GM12878 (cell line): ENCODE measurements at regions not wholly inside any gene's neighbourhood (a gene's known extent, or its start where the extent isn't known, plus 50 kb on each side); places are given as distances from the start of the nearest gene placed in this dataset.

ENCODE experiments used
- ATAC-seq: fragments of 200-7000 bp; cut with Tn5 transposase; 3 replicates; pipeline ENCODE4 v1.9.1; 2020; ENCODE audit warnings: mild to moderate bottlenecking, moderate library complexity
- BruUV-seq: library from RNA; stranded (reverse); fragments of 400-500 nt; replicated peaks from 2 replicates; lab custom pipeline; 2021; lab: Mats Ljungman, UMichigan
- CTCF ChIA-PET: fragments of 300-600 bp; sonication (Branson Sonifier 250); formaldehyde crosslinking; extraction: SDS; loops from one replicate; lab custom pipeline; 2021; ENCODE audit warnings: inconsistent platforms; lab: Yijun Ruan, JAX
- POLR2A ChIA-PET: fragments of 350-600 bp; formaldehyde crosslinking; extraction: SDS; loops from one replicate; lab custom pipeline; 2021; ENCODE audit warnings: inconsistent platforms; lab: Charles Lee
- RAD21 ChIA-PET: fragments of 300-600 bp; sonication (Branson Sonifier 250); formaldehyde crosslinking; loops from one replicate; lab custom pipeline; 2023; ENCODE audit warnings: antibody characterized with exemption; ENCODE audit not compliant: unreplicated experiment; lab: Charles Lee
- SMC1A ChIA-PET: fragments of 300-600 bp; sonication (Branson Sonifier 250); formaldehyde crosslinking; loops from one replicate; lab custom pipeline; 2023; ENCODE audit not compliant: unreplicated experiment, uncharacterized antibody; lab: Charles Lee
- DNase-seq: peaks from one replicate; pipeline ENCODE4 v3.0.0-alpha.2; 2011; ENCODE audit warnings: low read depth, low spot score
- FAIRE-seq: peaks from 3 replicates; lab custom pipeline; 2011; peaks lifted over from hg19 to GRCh38; lab: Jason Lieb, UNC
- H2AFZ ChIP-seq: 2 replicates; pipeline ENCODE4 v1.6.0; 2011; ENCODE audit warnings: low read depth, low read length, control low read depth; ENCODE audit not compliant: control insufficient read depth
- H3K27ac ChIP-seq: 2 replicates; pipeline ENCODE4 v1.5.1; 2011; ENCODE audit warnings: control low read depth; ENCODE audit not compliant: control insufficient read depth, insufficient read depth
- H3K27me3 ChIP-seq, 2 experiments: replicated peaks in 1 of 2; 2 replicates each; pipeline versions ENCODE4 v1.6.0 to v1.6.1; 2011; ENCODE audit warnings: low read length in 1 of 2; ENCODE audit not compliant: control insufficient read depth in 2 of 2, insufficient read depth in 2 of 2
- H3K36me3 ChIP-seq, 2 experiments: 2 replicates each; pipeline ENCODE4 v1.5.1; 2011; ENCODE audit warnings: low read length in 1 of 2; ENCODE audit not compliant: control insufficient read depth in 2 of 2, insufficient read depth in 2 of 2
- H3K4me1 ChIP-seq: 2 replicates; pipeline ENCODE4 v1.6.1; 2011; ENCODE audit warnings: mild to moderate bottlenecking, low read length, moderate library complexity, mixed read lengths; ENCODE audit not compliant: control insufficient read depth, insufficient read depth
- H3K4me2 ChIP-seq: 2 replicates; pipeline ENCODE4 v1.6.0; 2011; ENCODE audit warnings: control low read depth; ENCODE audit not compliant: control insufficient read depth, insufficient read depth
- H3K4me3 ChIP-seq: fragments of 200-600 bp; sonication (generic); 2 replicates; pipeline ENCODE4 v1.5.1; 2016
- H3K79me2 ChIP-seq: 2 replicates; pipeline ENCODE4 v1.6.0; 2011; ENCODE audit warnings: low read length; ENCODE audit not compliant: control insufficient read depth, insufficient read depth
- H3K9ac ChIP-seq: 2 replicates; pipeline ENCODE4 v1.8.0; 2011; ENCODE audit warnings: low read length, control low read depth, mixed read lengths; ENCODE audit not compliant: control insufficient read depth, insufficient read depth
- H3K9me3 ChIP-seq: replicated peaks from 3 replicates; pipeline ENCODE4 v1.5.1; 2011; ENCODE audit warnings: mild to moderate bottlenecking, low read length; ENCODE audit not compliant: control insufficient read depth, insufficient read depth
- H4K20me1 ChIP-seq: 2 replicates; pipeline ENCODE4 v1.6.0; 2011; ENCODE audit not compliant: control insufficient read depth, insufficient read depth
- BHLHE40 ChIP-seq, 2 experiments: fragments of 450-650 bp in 1 of 2; IDR thresholded peaks; 2 replicates each; pipeline ENCODE4 v1.6.1; 2011 to 2017; ENCODE audit warnings: low read depth in 2 of 2, borderline replicate concordance in 1 of 2, improper control_type of control experiment in 1 of 2, low read length in 1 of 2, mild to moderate bottlenecking in 1 of 2
- EGR1 ChIP-seq, 2 experiments: IDR thresholded peaks; 1 replicate in 1 of 2; 2 replicates in 1 of 2; pipeline ENCODE4 v1.6.1; 2011 to 2012; ENCODE audit warnings: low read depth in 2 of 2, low read length in 2 of 2, borderline replicate concordance in 1 of 2, mild to moderate bottlenecking in 1 of 2, moderate library complexity in 1 of 2
- ESRRA ChIP-seq: IDR thresholded peaks from 2 replicates; pipeline ENCODE4 v1.6.1; 2012; ENCODE audit warnings: mild to moderate bottlenecking, low read length, improper control_type of control experiment
- HCFC1 ChIP-seq: fragments of 150-350 bp; IDR thresholded peaks from 2 replicates; pipeline ENCODE4 v1.6.1; 2014; ENCODE audit warnings: low read length
- JUND ChIP-seq: IDR thresholded peaks from 2 replicates; pipeline ENCODE4 v1.6.1; 2012; ENCODE audit warnings: low read depth, mild to moderate bottlenecking, low read length, improper control_type of control experiment, moderate library complexity
- KDM1A ChIP-seq: fragments of 200-600 bp; sonication (generic); IDR thresholded peaks from 2 replicates; pipeline ENCODE4 v1.6.1; 2016; ENCODE audit warnings: borderline replicate concordance
- NRF1 ChIP-seq: conservative IDR thresholded peaks from 2 replicates; pipeline ENCODE4 v1.6.1; 2011; ENCODE audit warnings: mild to moderate bottlenecking, low read depth, low read length, improper control_type of control experiment
- RAD21 ChIP-seq: IDR thresholded peaks from 2 replicates; pipeline ENCODE4 v1.6.1; 2011; ENCODE audit warnings: mild to moderate bottlenecking, low read depth, low read length, moderate library complexity; ENCODE audit not compliant: insufficient read depth
- RB1 ChIP-seq: fragments of 450-650 bp; formaldehyde crosslinking; IDR thresholded peaks from 2 replicates; pipeline ENCODE4 v1.6.1; 2017; ENCODE audit warnings: mild to moderate bottlenecking, borderline replicate concordance
- RELA ChIP-seq: fragments of 450-650 bp; IDR thresholded peaks from 2 replicates; pipeline ENCODE4 v1.8.0; 2014; ENCODE audit warnings: borderline replicate concordance; ENCODE audit not compliant: partially characterized antibody
- SRF ChIP-seq, 2 experiments: IDR thresholded peaks; 2 replicates each; pipeline ENCODE4 v1.6.1; 2011; ENCODE audit warnings: low read depth in 2 of 2, low read length in 2 of 2, mild to moderate bottlenecking in 1 of 2, moderate library complexity in 1 of 2
- WRNIP1 ChIP-seq: IDR thresholded peaks from 2 replicates; pipeline ENCODE4 v1.6.1; 2011; ENCODE audit warnings: low read depth, low read length, improper control_type of control experiment, borderline replicate concordance
- in situ Hi-C: fragments of 300-500 bp; cut with MboI; formaldehyde crosslinking; loops from 9 replicates; pipeline ENCODE4 v1.14.3; 2018; ENCODE audit warnings: mixed read lengths
- intact Hi-C: fragments of 100-400 bp; cut with micrococcal nuclease; formaldehyde crosslinking; loops from one replicate; pipeline ENCODE4 v1.14.2; 2022; ENCODE audit not compliant: unreplicated experiment
- TF ChIP-seq, protein P1 (sequence below): fragments of 450-650 bp; formaldehyde crosslinking; IDR thresholded peaks from 2 replicates; pipeline ENCODE4 v1.4.0; 2022; ENCODE audit warnings: mild to moderate bottlenecking, moderate library complexity
- TF ChIP-seq, protein P2 (sequence below): fragments of 450-650 bp; IDR thresholded peaks from 2 replicates; pipeline ENCODE4 v1.6.1; 2018; ENCODE audit warnings: borderline replicate concordance, mild to moderate bottlenecking; ENCODE audit not compliant: partially characterized antibody

DNA sequence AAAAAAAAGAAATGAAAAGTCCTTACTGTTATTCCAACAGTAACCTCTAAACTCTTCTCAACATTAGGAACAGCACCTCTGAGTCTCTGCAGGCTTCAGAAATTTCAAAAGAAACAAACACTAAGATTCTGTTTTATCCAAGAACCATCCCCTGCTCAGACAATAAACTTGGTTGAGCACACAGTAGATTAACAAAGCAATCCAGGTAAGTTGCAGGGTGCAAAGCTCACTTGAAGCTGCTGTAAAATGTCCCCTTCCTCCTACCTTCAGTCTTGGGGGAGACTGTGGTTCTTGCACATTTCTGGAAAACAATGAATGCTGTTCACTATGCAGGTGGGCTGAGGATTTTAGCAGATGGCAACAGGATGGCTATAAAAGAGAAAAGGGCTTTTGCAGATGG, 484.1 kb downstream of the IGSF11 start:
- in situ Hi-C loops (no loop called here), intact Hi-C loops (no loop called here)
- Histone ChIP-seq H3K27me3 (no peaks in the 10 kb centered on the region), H3K36me3 (no peaks in the 10 kb centered on the region; a peak in 1 of 4 replicates), H3K9ac (no peak overlapping the region), H4K20me1 (no peaks in the 10 kb centered on the region), H3K4me2 (no peak overlapping the region), H3K9me3 (no peaks in the 10 kb centered on the region), H3K27ac (no peak overlapping the region), H3K4me1 (no peaks in the 10 kb centered on the region), H3K79me2 (no peaks in the 10 kb centered on the region)
- ChIA-PET POLR2A (interaction anchor here (0.5 kb wide), 1 partner anchor 84 kb away, joined by 5 read pairs; no protein-coding TSS in a partner anchor), SMC1A (no interaction called here), CTCF (no interaction called here)
- no peak for DNase-seq
- no peak for FAIRE-seq
- ATAC-seq: no peak
- TF ChIP-seq WRNIP1 (no peak), RELA (no peak), BHLHE40 (IDR thresholded peaks at IDR 0.05; ENCODE audit: borderline replicate concordance in 1 of 2, low read depth in 2 of 2, low read length in 1 of 2) (no peak), KDM1A (no peak), JUND (no peak), RAD21 (no peak), ESRRA (no peak), EGR1 (IDR thresholded peaks at IDR 0.05; ENCODE audit: borderline replicate concordance in 1 of 2, low read depth in 2 of 2, low read length in 2 of 2) (no peak), RB1 (no peak), HCFC1 (no peak), NRF1 (no peak), SRF (IDR thresholded peaks at IDR 0.05; ENCODE audit: low read depth in 2 of 2, low read length in 2 of 2) (no peak)
- TF ChIP-seq, protein P1, sequence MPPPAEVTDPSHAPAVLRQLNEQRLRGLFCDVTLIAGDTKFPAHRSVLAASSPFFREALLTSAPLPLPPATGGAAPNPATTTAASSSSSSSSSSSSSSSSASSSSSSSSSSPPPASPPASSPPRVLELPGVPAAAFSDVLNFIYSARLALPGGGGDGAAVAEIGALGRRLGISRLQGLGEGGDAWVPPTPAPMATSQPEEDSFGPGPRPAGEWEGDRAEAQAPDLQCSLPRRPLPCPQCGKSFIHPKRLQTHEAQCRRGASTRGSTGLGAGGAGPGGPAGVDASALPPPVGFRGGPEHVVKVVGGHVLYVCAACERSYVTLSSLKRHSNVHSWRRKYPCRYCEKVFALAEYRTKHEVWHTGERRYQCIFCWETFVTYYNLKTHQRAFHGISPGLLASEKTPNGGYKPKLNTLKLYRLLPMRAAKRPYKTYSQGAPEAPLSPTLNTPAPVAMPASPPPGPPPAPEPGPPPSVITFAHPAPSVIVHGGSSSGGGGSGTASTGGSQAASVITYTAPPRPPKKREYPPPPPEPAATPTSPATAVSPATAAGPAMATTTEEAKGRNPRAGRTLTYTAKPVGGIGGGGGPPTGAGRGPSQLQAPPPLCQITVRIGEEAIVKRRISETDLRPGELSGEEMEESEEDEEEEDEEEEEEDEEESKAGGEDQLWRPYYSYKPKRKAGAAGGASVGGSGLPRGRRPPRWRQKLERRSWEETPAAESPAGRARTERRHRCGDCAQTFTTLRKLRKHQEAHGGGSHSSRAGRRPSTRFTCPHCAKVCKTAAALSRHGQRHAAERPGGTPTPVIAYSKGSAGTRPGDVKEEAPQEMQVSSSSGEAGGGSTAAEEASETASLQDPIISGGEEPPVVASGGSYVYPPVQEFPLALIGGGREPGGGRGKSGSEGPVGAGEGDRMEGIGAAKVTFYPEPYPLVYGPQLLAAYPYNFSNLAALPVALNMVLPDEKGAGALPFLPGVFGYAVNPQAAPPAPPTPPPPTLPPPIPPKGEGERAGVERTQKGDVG: no peak
- TF ChIP-seq, protein P2, sequence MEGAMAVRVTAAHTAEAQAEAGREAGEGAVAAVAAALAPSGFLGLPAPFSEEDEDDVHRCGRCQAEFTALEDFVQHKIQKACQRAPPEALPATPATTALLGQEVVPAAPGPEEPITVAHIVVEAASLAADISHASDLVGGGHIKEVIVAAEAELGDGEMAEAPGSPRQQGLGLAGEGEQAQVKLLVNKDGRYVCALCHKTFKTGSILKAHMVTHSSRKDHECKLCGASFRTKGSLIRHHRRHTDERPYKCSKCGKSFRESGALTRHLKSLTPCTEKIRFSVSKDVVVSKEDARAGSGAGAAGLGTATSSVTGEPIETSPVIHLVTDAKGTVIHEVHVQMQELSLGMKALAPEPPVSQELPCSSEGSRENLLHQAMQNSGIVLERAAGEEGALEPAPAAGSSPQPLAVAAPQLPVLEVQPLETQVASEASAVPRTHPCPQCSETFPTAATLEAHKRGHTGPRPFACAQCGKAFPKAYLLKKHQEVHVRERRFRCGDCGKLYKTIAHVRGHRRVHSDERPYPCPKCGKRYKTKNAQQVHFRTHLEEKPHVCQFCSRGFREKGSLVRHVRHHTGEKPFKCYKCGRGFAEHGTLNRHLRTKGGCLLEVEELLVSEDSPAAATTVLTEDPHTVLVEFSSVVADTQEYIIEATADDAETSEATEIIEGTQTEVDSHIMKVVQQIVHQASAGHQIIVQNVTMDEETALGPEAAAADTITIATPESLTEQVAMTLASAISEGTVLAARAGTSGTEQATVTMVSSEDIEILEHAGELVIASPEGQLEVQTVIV: no peak
- TF ChIP-seq, all 136 proteins: peak for 0
- Histone ChIP-seq H2AFZ (no peak overlapping the region), H3K4me3 (no peak overlapping the region)
- RAD21 ChIA-PET: no interaction called here
- no TSS peak for BruUV-seq
